Chondrocyte (in vitro differentiated cells): ENCODE measurements at regions not wholly inside any gene's neighbourhood (a gene's known extent, or its start where the extent isn't known, plus 50 kb on each side); places are given as distances from the start of the nearest gene placed in this dataset.

Source experiments
- DNase-seq: peaks from one replicate; pipeline ENCODE4 v3.0.0; 2021; ENCODE audit warnings: mixed read lengths, low spot score
- H3K27ac Mint-ChIP-seq: one replicate; pipeline ENCODE4 v1.8.0; 2021; ENCODE audit warnings: mild to moderate bottlenecking, moderate library complexity, mixed read lengths; ENCODE audit not compliant: unreplicated experiment
- H3K27me3 Mint-ChIP-seq: 2 replicates; pipeline ENCODE4 v1.8.0; 2021; ENCODE audit warnings: low read depth, mixed read lengths
- H3K36me3 Mint-ChIP-seq: 2 replicates; pipeline ENCODE4 v1.8.0; 2021; ENCODE audit warnings: low read depth, mixed read lengths
- H3K4me1 Mint-ChIP-seq: 2 replicates; pipeline ENCODE4 v1.8.0; 2021; ENCODE audit warnings: low read depth, mild to moderate bottlenecking, mixed read lengths
- H3K4me3 Mint-ChIP-seq: one replicate; pipeline ENCODE4 v1.8.0; 2021; ENCODE audit warnings: mild to moderate bottlenecking, moderate library complexity, mixed read lengths; ENCODE audit not compliant: unreplicated experiment
- H3K9me3 Mint-ChIP-seq: 2 replicates; pipeline ENCODE4 v1.8.0; 2021; ENCODE audit warnings: low read depth, mixed read lengths
- CTCF ChIP-seq: fragments of 200-600 bp; sonication (generic); IDR thresholded peaks from 2 replicates; pipeline ENCODE4 v1.5.0; 2021; ENCODE audit warnings: antibody characterized with exemption, mild to moderate bottlenecking, moderate library complexity

- no peak overlapping the region for H3K4me3 Mint-ChIP-seq
- peaks cover 2% of the 10 kb centered on the region for H3K36me3 Mint-ChIP-seq
- no peaks in the 10 kb centered on the region for H3K27me3 Mint-ChIP-seq
- peaks cover 15% of the 10 kb centered on the region for H3K9me3 Mint-ChIP-seq
- no peak for DNase-seq
- H3K27ac Mint-ChIP-seq, result no peak overlapping the region
- no peaks in the 10 kb centered on the region for H3K4me1 Mint-ChIP-seq
- TF ChIP-seq CTCF, result no peak
These were observed 663.6 kb upstream of the NCAM2 start for GRCh38 chr21:20334585-20334984.

GRCh38 chr21:20341431-20341830 lies 656.8 kb upstream of the NCAM2 start:
- no peak for DNase-seq
- H3K4me1 Mint-ChIP-seq, result no peaks in the 10 kb centered on the region
- H3K4me3 Mint-ChIP-seq, result no peak overlapping the region
- H3K27me3 Mint-ChIP-seq, result no peaks in the 10 kb centered on the region
- H3K9me3 Mint-ChIP-seq, result peaks cover 8% of the 10 kb centered on the region
- no peak for TF ChIP-seq CTCF
- H3K27ac Mint-ChIP-seq, result no peak overlapping the region
- peaks cover 2% of the 10 kb centered on the region for H3K36me3 Mint-ChIP-seq

GRCh38 chr21:20343186-20343585 lies 655.0 kb upstream of the NCAM2 start:
- no peak for TF ChIP-seq CTCF
- peaks cover 13% of the 10 kb centered on the region for H3K9me3 Mint-ChIP-seq
- H3K4me1 Mint-ChIP-seq, result no peaks in the 10 kb centered on the region
- no peak overlapping the region for H3K27ac Mint-ChIP-seq
- no peak overlapping the region for H3K4me3 Mint-ChIP-seq
- H3K36me3 Mint-ChIP-seq, result peaks cover 2% of the 10 kb centered on the region
- no peak for DNase-seq
- no peaks in the 10 kb centered on the region for H3K27me3 Mint-ChIP-seq

- Mint-ChIP-seq H3K27me3 (peaks cover 3% of the 10 kb centered on the region), H3K9me3 (peaks cover 11% of the 10 kb centered on the region), H3K36me3 (no peaks in the 10 kb centered on the region), H3K4me3 (no peak overlapping the region), H3K27ac (no peak overlapping the region), H3K4me1 (no peaks in the 10 kb centered on the region)
- no peak for TF ChIP-seq CTCF
- no peak for DNase-seq
These were observed 647.1 kb upstream of the NCAM2 start for GRCh38 chr21:20351138-20351537.

- H3K4me1 Mint-ChIP-seq, result no peaks in the 10 kb centered on the region
- peaks cover 6% of the 10 kb centered on the region for H3K9me3 Mint-ChIP-seq
- H3K4me3 Mint-ChIP-seq, result no peak overlapping the region
- no peak for TF ChIP-seq CTCF
- H3K27me3 Mint-ChIP-seq, result peaks cover 3% of the 10 kb centered on the region
- no peak for DNase-seq
- no peaks in the 10 kb centered on the region for H3K36me3 Mint-ChIP-seq
- no peak overlapping the region for H3K27ac Mint-ChIP-seq
These were observed 644.9 kb upstream of the NCAM2 start for GRCh38 chr21:20353351-20353750.
